NCI-H2029 treated with DMSO at 0.1 percent for 48 hours (cell line): ENCODE measurements at regions not wholly inside any gene's neighbourhood (a gene's known extent, or its start where the extent isn't known, plus 50 kb on each side); places are given as distances from the start of the nearest gene placed in this dataset.

Experiments
- DNase-seq: peaks from one replicate; lab custom pipeline; 2025; lab: John Stamatoyannopoulos, UW

- DNase-seq, result no peak
Measured at GRCh38 chr18:78595924-78596573, 383.6 kb upstream of the SALL3 start.

GRCh38 chr18:78596794-78597345 is 382.7 kb upstream of the SALL3 start:
- no peak for DNase-seq

- DNase-seq, result no peak
Measured at GRCh38 chr18:78601349-78601748, 378.3 kb upstream of the SALL3 start.

- DNase-seq, result no peak
Measured at GRCh38 chr18:78601923-78602322, 377.7 kb upstream of the SALL3 start.

GRCh38 chr18:78602430-78602829 is 377.2 kb upstream of the SALL3 start:
- DNase-seq, result no peak

- no peak for DNase-seq
Measured at GRCh38 chr18:78603102-78603983, 376.3 kb upstream of the SALL3 start.

- no peak for DNase-seq
Measured at GRCh38 chr18:78605255-78605654, 374.4 kb upstream of the SALL3 start.

GRCh38 chr18:78607221-78607620 is 372.4 kb upstream of the SALL3 start:
- no peak for DNase-seq

GRCh38 chr18:78607784-78608183 is 371.8 kb upstream of the SALL3 start:
- no peak for DNase-seq

- DNase-seq, result no peak
Measured at GRCh38 chr18:78610179-78610578, 369.4 kb upstream of the SALL3 start.

GRCh38 chr18:78611201-78611800 is 368.3 kb upstream of the SALL3 start:
- DNase-seq, result no peak

- DNase-seq, result no peak
Measured at GRCh38 chr18:78611869-78612268, 367.7 kb upstream of the SALL3 start.

- DNase-seq, result no peak
Measured at GRCh38 chr18:78612318-78612717, 367.3 kb upstream of the SALL3 start.

GRCh38 chr18:78612801-78613200 is 366.8 kb upstream of the SALL3 start:
- no peak for DNase-seq

- no peak for DNase-seq
Measured at GRCh38 chr18:78618726-78619125, 360.9 kb upstream of the SALL3 start.

GRCh38 chr18:78619854-78620253 is 359.8 kb upstream of the SALL3 start:
- no peak for DNase-seq

GRCh38 chr18:78620326-78620725 is 359.3 kb upstream of the SALL3 start:
- DNase-seq, result no peak

GRCh38 chr18:78621141-78621755 is 358.4 kb upstream of the SALL3 start:
- no peak for DNase-seq

GRCh38 chr18:78622251-78622906 is 357.2 kb upstream of the SALL3 start:
- no peak for DNase-seq

- no peak for DNase-seq
Measured at GRCh38 chr18:78622907-78623541, 356.6 kb upstream of the SALL3 start.

GRCh38 chr18:78624646-78625279 is 354.9 kb upstream of the SALL3 start:
- no peak for DNase-seq
